ENCODE measurements at regions not wholly inside any gene's neighbourhood (a gene's known extent, or its start where the extent isn't known, plus 50 kb on each side); places are given as distances from the start of the nearest gene placed in this dataset.

- Histone ChIP-seq H2AFZ (ENCODE audit: low read length) (no peak overlapping the region), H3K27me3 (ENCODE audit: insufficient read depth, low read length) (no peaks in the 10 kb centered on the region), H3K79me2 (ENCODE audit: insufficient read depth, low read length) (no peaks in the 10 kb centered on the region), H3K9me3 (ENCODE audit: low read length) (no peaks in the 10 kb centered on the region), H3K4me1 (ENCODE audit: insufficient read depth, low read length, severe bottlenecking) (no peaks in the 10 kb centered on the region), H3K4me3 (ENCODE audit: low read depth, low read length, poor library complexity, severe bottlenecking) (no peak overlapping the region), H4K20me1 (ENCODE audit: insufficient read depth, low read length) (no peaks in the 10 kb centered on the region), H3K4me2 (ENCODE audit: low read length) (no peak overlapping the region), H3F3A (ENCODE audit: insufficient read depth, low read length) (no peaks in the 10 kb centered on the region), H3K36me3 (ENCODE audit: insufficient read depth, low read length) (no peaks in the 10 kb centered on the region), H3K27ac (ENCODE audit: low read depth, low read length, poor library complexity, severe bottlenecking) (no peak overlapping the region), H3K9me2 (ENCODE audit: low read depth, low read length) (no peaks in the 10 kb centered on the region), H3K9ac (ENCODE audit: low read length) (no peak overlapping the region)
- TF ChIP-seq EZH2 (IDR thresholded peaks at IDR 0.05; ENCODE audit: borderline replicate concordance, low read length) (no peak), CTCF (IDR thresholded peaks at IDR 0.05; ENCODE audit: low read length) (no peak)
Observed at GRCh38 chr9:32294106-32294505, 90.3 kb upstream of the ACO1 start.

- Histone ChIP-seq H3K27me3 (ENCODE audit: insufficient read depth, low read length) (no peaks in the 10 kb centered on the region), H3K36me3 (ENCODE audit: insufficient read depth, low read length) (no peaks in the 10 kb centered on the region), H3K9ac (ENCODE audit: low read length) (no peak overlapping the region), H4K20me1 (ENCODE audit: insufficient read depth, low read length) (no peaks in the 10 kb centered on the region), H3K9me3 (ENCODE audit: low read length) (no peaks in the 10 kb centered on the region), H3K4me3 (ENCODE audit: low read depth, low read length, poor library complexity, severe bottlenecking) (no peak overlapping the region), H3K4me1 (ENCODE audit: insufficient read depth, low read length, severe bottlenecking) (no peaks in the 10 kb centered on the region), H2AFZ (ENCODE audit: low read length) (no peak overlapping the region), H3K27ac (ENCODE audit: low read depth, low read length, poor library complexity, severe bottlenecking) (no peak overlapping the region), H3K4me2 (ENCODE audit: low read length) (no peak overlapping the region), H3K9me2 (ENCODE audit: low read depth, low read length) (no peaks in the 10 kb centered on the region), H3F3A (ENCODE audit: insufficient read depth, low read length) (no peaks in the 10 kb centered on the region), H3K79me2 (ENCODE audit: insufficient read depth, low read length) (no peaks in the 10 kb centered on the region)
- TF ChIP-seq EZH2 (IDR thresholded peaks at IDR 0.05; ENCODE audit: borderline replicate concordance, low read length), result no peak
- TF ChIP-seq CTCF (IDR thresholded peaks at IDR 0.05; ENCODE audit: low read length), result no peak
Observed at GRCh38 chr9:32300373-32300772, 84.1 kb upstream of the ACO1 start.

GRCh38 chr9:32304495-32304894 lies 79.9 kb upstream of the ACO1 start:
- Histone ChIP-seq H3K9ac (ENCODE audit: low read length) (no peak overlapping the region), H3K9me3 (ENCODE audit: low read length) (no peaks in the 10 kb centered on the region), H3K36me3 (ENCODE audit: insufficient read depth, low read length) (no peaks in the 10 kb centered on the region), H2AFZ (ENCODE audit: low read length) (no peak overlapping the region), H3K4me1 (ENCODE audit: insufficient read depth, low read length, severe bottlenecking) (no peaks in the 10 kb centered on the region), H4K20me1 (ENCODE audit: insufficient read depth, low read length) (no peaks in the 10 kb centered on the region), H3K79me2 (ENCODE audit: insufficient read depth, low read length) (no peaks in the 10 kb centered on the region), H3K4me3 (ENCODE audit: low read depth, low read length, poor library complexity, severe bottlenecking) (no peak overlapping the region), H3F3A (ENCODE audit: insufficient read depth, low read length) (no peaks in the 10 kb centered on the region), H3K4me2 (ENCODE audit: low read length) (no peak overlapping the region), H3K27me3 (ENCODE audit: insufficient read depth, low read length) (no peaks in the 10 kb centered on the region), H3K27ac (ENCODE audit: low read depth, low read length, poor library complexity, severe bottlenecking) (no peak overlapping the region), H3K9me2 (ENCODE audit: low read depth, low read length) (no peaks in the 10 kb centered on the region)
- no peak for TF ChIP-seq EZH2 (IDR thresholded peaks at IDR 0.05; ENCODE audit: borderline replicate concordance, low read length)
- no peak for TF ChIP-seq CTCF (IDR thresholded peaks at IDR 0.05; ENCODE audit: low read length)
